ENCODE measurements at regions not wholly inside any gene's neighbourhood (a gene's known extent, or its start where the extent isn't known, plus 50 kb on each side); places are given as distances from the start of the nearest gene placed in this dataset.
"Not testable (repeated sequence)": the region's sequence is repeated elsewhere in the genome, so short reads cannot be mapped to it uniquely, and the experiment has no call there.

DNA sequence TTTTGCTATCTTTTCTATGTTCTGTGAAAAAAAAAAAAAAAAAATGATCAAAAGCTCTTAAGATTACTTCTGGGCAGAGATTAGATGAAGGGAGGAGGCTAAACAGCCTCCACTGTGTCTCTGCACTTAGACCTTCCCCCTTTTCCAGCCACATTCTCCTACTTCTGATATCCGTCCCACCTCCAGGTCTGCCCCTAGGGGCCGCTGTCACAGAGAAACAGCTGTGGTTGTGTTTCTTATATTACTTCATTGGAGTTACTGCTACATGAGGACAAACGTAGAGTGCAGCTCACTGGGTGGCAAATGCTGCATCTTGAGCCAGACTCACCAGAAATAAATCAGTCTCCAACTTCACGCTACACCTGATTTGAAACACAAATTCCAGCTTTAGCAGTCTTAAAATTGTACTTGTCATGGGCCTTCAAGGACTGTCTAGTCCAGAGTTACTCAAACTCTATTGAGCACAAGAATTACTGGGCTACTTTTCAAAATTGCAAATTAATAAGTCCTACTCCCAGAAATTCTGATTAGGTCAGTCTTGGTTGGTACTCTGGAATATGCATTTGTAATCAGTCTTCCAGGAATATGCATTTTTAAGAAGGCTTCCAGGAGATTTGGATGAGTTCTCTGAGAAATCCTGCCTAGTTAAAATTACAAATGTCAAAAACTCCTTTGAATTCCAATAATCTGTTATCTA, 125.2 kb upstream of the PTBP2 start:
- no peak overlapping the region for H3K4me3 Mint-ChIP-seq (ENCODE audit: unreplicated experiment)
- peaks cover 1% of the 10 kb centered on the region for H3K27me3 Mint-ChIP-seq (ENCODE audit: unreplicated experiment)
- no peaks in the 10 kb centered on the region for H3K9me3 Mint-ChIP-seq (ENCODE audit: unreplicated experiment)
- peaks cover 3% of the 10 kb centered on the region for H3K4me1 Mint-ChIP-seq (ENCODE audit: low read depth, unreplicated experiment)
- TF ChIP-seq, protein P1, sequence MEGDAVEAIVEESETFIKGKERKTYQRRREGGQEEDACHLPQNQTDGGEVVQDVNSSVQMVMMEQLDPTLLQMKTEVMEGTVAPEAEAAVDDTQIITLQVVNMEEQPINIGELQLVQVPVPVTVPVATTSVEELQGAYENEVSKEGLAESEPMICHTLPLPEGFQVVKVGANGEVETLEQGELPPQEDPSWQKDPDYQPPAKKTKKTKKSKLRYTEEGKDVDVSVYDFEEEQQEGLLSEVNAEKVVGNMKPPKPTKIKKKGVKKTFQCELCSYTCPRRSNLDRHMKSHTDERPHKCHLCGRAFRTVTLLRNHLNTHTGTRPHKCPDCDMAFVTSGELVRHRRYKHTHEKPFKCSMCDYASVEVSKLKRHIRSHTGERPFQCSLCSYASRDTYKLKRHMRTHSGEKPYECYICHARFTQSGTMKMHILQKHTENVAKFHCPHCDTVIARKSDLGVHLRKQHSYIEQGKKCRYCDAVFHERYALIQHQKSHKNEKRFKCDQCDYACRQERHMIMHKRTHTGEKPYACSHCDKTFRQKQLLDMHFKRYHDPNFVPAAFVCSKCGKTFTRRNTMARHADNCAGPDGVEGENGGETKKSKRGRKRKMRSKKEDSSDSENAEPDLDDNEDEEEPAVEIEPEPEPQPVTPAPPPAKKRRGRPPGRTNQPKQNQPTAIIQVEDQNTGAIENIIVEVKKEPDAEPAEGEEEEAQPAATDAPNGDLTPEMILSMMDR (IDR thresholded peaks at IDR 0.05; ENCODE audit: partially characterized antibody, unreplicated experiment): peak; percentile 55
- peaks cover 4% of the 10 kb centered on the region for H3K36me3 Mint-ChIP-seq (ENCODE audit: unreplicated experiment)
- no peak overlapping the region for H3K27ac Mint-ChIP-seq (ENCODE audit: unreplicated experiment)
- DNase-seq: peak; percentile 44

DNA sequence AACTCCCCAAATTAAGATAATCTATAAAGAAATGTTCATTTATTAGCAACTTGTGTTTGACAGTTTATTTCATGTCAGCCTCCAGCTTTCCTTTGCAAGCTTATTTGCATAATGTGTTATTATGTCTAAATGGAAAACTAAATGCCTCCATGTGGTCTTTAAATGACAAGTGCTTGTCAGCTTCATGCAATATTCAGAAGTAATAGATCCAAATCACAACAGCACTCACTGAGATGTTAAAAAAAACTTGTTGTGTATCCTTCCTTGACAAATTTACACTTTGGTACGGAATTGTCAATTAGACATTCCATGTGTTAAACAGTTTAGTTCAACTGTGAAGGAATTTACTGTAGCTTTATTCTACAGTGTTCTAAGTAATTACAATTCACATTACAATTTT, 124.4 kb upstream of the PTBP2 start:
- TF ChIP-seq, protein P1 (IDR thresholded peaks at IDR 0.05; ENCODE audit: partially characterized antibody, unreplicated experiment): no peak
- Mint-ChIP-seq H3K4me3 (ENCODE audit: unreplicated experiment) (no peak overlapping the region), H3K36me3 (ENCODE audit: unreplicated experiment) (peaks cover 4% of the 10 kb centered on the region), H3K9me3 (ENCODE audit: unreplicated experiment) (no peaks in the 10 kb centered on the region), H3K27me3 (ENCODE audit: unreplicated experiment) (peaks cover 1% of the 10 kb centered on the region), H3K4me1 (ENCODE audit: low read depth, unreplicated experiment) (peaks cover 3% of the 10 kb centered on the region), H3K27ac (ENCODE audit: unreplicated experiment) (no peak overlapping the region)
- no peak for DNase-seq

DNA sequence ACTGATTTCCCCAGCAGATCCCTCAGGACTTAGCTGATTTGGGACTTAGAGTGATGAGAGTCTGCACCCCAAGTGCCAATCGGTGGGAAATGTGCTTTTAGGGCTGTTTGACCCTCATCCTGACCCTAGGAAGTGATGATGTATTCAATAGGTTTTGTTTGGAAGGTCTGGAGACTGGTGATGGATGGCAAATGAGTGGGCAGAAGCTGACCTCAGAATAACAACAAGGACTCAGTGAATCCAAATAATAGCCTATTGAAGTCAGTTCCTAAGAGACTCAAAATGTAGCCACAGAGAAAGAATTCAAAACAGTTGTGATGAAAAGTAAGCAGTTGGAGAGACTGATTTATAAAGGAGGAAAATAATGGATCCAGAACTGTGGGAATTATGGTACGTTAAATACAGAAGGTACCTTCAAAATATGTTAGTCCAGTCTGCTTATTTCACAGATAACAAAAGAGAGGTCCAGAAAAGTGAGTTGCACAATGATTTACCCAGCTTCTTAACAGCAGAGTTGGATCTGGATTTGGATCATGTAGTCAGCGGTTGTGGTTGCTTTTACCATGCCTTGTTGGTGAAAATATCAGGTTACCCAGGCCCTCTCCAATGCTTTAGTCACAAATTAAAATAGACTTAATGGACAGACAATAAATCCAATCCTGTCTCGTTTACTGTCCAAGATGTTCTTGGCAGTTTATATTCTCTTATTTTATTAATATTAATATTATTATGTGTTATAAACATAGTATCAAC, 123.0 kb upstream of the PTBP2 start:
- Mint-ChIP-seq H3K27me3 (ENCODE audit: unreplicated experiment) (peaks cover 1% of the 10 kb centered on the region), H3K36me3 (ENCODE audit: unreplicated experiment) (peaks cover 4% of the 10 kb centered on the region), H3K4me3 (ENCODE audit: unreplicated experiment) (no peak overlapping the region), H3K9me3 (ENCODE audit: unreplicated experiment) (no peaks in the 10 kb centered on the region), H3K27ac (ENCODE audit: unreplicated experiment) (no peak overlapping the region), H3K4me1 (ENCODE audit: low read depth, unreplicated experiment) (peaks cover 3% of the 10 kb centered on the region)
- no peak for DNase-seq
- TF ChIP-seq, protein P1 (IDR thresholded peaks at IDR 0.05; ENCODE audit: partially characterized antibody, unreplicated experiment): no peak

DNA sequence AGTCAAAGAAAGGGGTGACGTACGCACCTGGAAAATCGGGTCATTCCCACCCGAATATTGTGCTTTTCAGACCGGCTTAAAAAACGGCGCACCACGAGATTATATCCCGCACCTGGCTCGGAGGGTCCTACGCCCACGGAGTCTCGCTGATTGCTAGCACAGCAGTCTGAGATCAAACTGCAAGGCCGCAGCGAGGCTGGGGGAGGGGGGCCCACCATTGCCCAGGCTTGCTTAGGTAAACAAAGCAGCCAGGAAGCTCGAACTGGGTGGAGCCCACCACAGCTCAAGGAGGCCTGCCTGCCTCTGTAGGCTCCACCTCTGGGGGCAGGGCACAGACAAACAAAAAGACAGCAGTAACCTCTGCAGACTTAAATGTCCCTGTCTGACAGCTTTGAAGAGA, 117.0 kb upstream of the PTBP2 start:
- not testable (repeated sequence) for H3K27ac Mint-ChIP-seq (ENCODE audit: unreplicated experiment); H3K9me3 Mint-ChIP-seq (ENCODE audit: unreplicated experiment); H3K36me3 Mint-ChIP-seq (ENCODE audit: unreplicated experiment); H3K27me3 Mint-ChIP-seq (ENCODE audit: unreplicated experiment); H3K4me3 Mint-ChIP-seq (ENCODE audit: unreplicated experiment); H3K4me1 Mint-ChIP-seq (ENCODE audit: low read depth, unreplicated experiment); DNase-seq

DNA sequence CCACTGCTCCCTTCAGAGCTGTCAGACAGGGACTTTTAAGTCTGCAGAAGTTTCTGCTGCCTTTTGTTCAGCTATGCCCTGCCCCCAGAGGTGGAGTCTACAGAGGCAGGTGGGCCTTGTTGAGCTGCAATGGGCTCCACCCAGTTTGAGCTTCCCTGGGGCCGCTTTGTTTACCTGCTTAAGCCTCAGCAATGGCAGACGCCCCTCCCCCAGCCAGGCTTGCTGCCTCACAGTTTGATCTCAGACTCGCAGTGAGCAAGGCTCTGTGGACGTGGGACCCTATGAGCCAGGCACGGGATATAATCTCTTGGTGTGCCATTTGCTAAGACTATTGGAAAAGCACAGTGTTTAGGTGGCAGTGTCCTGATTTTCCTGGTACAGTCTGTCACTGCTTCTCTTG, 104.2 kb upstream of the PTBP2 start:
- DNase-seq; H3K27ac Mint-ChIP-seq (ENCODE audit: unreplicated experiment); H3K4me1 Mint-ChIP-seq (ENCODE audit: low read depth, unreplicated experiment); H3K27me3 Mint-ChIP-seq (ENCODE audit: unreplicated experiment); H3K4me3 Mint-ChIP-seq (ENCODE audit: unreplicated experiment); H3K9me3 Mint-ChIP-seq (ENCODE audit: unreplicated experiment); H3K36me3 Mint-ChIP-seq (ENCODE audit: unreplicated experiment): not testable (repeated sequence)

DNA sequence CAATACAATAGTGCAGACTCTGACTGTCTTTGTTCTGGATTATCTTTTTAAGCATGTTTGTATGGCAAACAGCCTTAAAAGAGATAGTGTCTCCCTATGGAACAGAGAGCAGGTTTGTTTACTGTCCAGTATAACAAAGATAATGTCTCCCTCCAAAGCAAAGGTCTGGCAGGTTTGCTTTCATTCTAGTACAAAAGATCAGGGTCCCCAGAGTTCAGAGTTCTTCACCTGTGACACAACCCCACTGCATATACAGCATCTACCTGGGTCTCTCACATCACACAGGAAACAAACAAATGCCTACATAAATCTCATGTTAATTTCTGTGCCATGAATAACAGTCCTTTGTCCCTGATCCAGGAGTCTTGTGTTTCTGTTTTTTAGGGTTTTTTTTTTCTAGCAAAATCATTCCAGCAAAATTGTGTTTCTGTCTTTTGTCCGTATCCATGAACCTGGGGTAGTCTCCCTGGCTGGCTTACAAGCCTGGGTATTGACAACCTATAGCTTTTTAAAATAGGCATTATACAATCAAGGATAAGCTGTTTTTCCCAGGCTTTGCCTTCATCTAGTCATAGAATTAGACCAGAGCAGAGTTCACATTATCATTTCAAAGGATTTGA, 89.4 kb upstream of the PTBP2 start:
- Mint-ChIP-seq H3K27me3 (ENCODE audit: unreplicated experiment) (no peaks in the 10 kb centered on the region), H3K4me3 (ENCODE audit: unreplicated experiment) (no peak overlapping the region), H3K9me3 (ENCODE audit: unreplicated experiment) (no peaks in the 10 kb centered on the region), H3K36me3 (ENCODE audit: unreplicated experiment) (no peaks in the 10 kb centered on the region), H3K4me1 (ENCODE audit: low read depth, unreplicated experiment) (peaks cover 6% of the 10 kb centered on the region), H3K27ac (ENCODE audit: unreplicated experiment) (no peak overlapping the region)
- no peak for DNase-seq
- TF ChIP-seq, protein P1 (IDR thresholded peaks at IDR 0.05; ENCODE audit: partially characterized antibody, unreplicated experiment): no peak
